Erythroblast (primary cell): ENCODE measurements at regions not wholly inside any gene's neighbourhood (a gene's known extent, or its start where the extent isn't known, plus 50 kb on each side); places are given as distances from the start of the nearest gene placed in this dataset.
"Not testable (repeated sequence)": the region's sequence is repeated elsewhere in the genome, so short reads cannot be mapped to it uniquely, and the experiment has no call there.

Experiments
- DNase-seq, 2 experiments: peaks; one replicate each; lab custom pipeline; 2025; lab: John Stamatoyannopoulos, UW
- GATA1 ChIP-seq: IDR thresholded peaks from 2 replicates; pipeline ENCODE4 v1.6.1; 2011; ENCODE audit warnings: low read depth, mild to moderate bottlenecking, control low read depth, low read length, moderate library complexity
- POLR2A ChIP-seq: IDR thresholded peaks from 2 replicates; pipeline ENCODE4 v1.6.1; 2011; ENCODE audit warnings: mild to moderate bottlenecking, low read length

DNA sequence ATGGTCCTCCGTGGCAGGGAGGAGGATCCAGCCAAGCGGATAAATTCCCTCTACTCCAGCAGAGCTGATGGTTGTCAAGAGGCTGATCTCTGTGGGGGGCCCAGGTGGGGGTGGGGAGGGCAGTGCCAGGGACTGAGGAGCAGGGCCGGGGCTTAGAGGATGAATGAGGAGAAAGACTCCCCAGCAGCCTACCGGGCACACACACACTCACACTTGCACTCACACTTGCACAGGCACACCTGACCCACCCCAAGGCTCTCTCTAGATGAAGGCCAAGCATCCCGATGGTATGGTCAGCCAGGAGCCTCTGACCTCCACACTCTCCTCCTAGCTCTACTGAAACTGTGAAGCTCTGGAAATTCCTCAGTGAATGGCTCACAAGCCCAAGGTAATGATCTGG lies 131.3 kb upstream of the PRR20G start:
- DNase-seq: no peak
- TF ChIP-seq POLR2A (no peak), GATA1 (no peak)

GRCh38 chr3:127418560-127419147 lies 130.8 kb upstream of the PRR20G start:
- TF ChIP-seq POLR2A (no peak), GATA1 (no peak)
- no peak for DNase-seq

DNA sequence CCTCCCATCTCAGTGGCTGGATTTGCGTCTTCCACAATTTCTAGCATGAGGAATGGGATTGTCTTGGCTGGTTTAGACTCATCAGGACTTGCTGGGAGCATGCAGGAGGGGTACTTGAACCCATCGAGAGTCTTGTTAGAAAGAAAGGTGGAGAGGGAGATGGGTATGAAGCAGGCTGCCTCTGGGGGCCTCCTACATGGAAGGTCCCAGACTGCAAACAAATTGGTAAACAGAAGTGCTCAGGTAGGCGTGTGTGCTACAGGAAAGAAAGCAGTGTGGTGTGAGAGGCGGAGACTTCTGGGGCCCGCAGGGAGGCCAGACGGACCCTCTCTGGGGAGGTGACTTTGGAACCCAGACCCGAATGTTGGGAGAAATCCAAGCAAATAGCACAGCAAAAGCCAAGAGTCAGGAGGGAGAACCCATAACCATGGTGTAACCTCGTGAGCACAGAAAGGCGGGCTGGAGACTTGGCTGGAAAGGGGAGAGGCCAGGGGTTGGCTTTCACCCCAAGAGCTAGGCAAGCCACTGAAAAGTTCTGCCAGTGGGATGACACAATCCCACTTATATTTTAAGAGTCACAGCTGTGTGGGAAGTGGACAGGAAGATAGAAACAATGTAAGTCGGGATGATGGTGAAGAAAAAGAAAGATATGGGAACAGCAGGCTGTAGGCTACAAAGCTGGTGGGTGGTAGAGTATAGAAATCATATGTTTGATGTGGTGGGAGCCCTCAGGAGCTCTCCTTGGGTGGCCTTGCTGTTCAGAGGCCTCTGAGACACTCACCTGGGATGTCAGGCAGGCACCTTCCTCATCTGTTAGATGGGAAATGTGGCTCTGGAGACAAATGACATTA lies 130.1 kb upstream of the PRR20G start:
- no peak for DNase-seq
- TF ChIP-seq GATA1: no peak
- no peak for TF ChIP-seq POLR2A

- DNase-seq: no peak
- TF ChIP-seq GATA1: no peak
- TF ChIP-seq POLR2A: no peak
Measured at GRCh38 chr3:127413871-127414270, 126.0 kb upstream of the PRR20G start.

GRCh38 chr3:127413318-127413673 lies 125.5 kb upstream of the PRR20G start:
- DNase-seq: no peak
- TF ChIP-seq GATA1: no peak
- no peak for TF ChIP-seq POLR2A

DNA sequence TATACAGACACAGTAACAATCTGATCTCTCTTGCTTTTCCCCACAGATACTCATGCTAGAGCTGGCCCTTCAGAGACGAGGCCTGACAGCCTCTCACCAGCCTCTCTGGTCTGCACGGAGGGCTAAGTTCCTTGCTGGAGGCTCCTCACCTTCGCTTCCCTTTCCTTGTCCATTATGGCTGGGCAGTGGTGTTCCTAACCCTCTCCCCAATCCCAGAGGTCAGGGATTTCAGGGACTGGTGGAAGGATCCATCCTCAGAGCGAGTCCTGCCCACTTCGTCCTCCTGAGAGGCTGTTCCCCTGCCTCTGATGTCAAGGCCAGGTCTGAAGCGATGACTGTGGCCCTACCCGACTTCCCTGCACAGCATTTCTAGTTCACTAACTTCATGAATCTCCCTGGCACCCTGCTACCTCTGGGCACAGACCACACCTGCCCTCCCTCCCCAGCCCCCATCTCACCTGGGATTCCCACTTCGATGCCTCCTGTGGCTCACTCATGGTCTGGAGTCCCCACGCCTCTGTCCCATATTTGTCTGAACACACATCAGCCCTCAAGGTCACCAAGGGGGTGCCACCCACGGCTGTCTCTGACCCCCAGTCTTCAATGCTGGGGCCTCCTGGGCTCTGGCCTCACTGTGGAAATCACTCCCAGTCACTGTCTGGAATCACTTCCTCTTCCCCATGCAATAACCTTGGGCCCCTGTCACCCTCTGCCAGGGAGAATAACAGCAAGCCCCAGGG lies 124.9 kb upstream of the PRR20G start:
- DNase-seq: no peak
- TF ChIP-seq GATA1: no peak
- no peak for TF ChIP-seq POLR2A

DNA sequence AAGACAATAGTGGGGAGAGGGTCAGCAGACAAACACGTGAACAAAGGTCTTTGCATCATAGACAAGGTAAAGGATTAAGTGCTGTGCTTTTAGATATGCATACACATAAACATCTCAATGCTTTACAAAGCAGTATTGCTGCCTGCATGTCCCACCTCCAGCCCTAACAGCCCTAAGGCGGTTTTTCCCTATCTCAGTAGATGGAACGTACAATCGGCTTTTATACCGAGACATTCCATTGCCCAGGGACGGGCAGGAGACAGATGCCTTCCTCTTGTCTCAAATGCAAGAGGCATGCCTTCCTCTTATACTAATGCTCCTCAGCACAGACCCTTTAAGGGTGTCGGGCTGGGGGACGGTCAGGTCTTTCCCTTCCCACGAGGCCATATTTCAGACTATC lies 124.0 kb upstream of the PRR20G start:
- not testable (repeated sequence) for DNase-seq

DNA sequence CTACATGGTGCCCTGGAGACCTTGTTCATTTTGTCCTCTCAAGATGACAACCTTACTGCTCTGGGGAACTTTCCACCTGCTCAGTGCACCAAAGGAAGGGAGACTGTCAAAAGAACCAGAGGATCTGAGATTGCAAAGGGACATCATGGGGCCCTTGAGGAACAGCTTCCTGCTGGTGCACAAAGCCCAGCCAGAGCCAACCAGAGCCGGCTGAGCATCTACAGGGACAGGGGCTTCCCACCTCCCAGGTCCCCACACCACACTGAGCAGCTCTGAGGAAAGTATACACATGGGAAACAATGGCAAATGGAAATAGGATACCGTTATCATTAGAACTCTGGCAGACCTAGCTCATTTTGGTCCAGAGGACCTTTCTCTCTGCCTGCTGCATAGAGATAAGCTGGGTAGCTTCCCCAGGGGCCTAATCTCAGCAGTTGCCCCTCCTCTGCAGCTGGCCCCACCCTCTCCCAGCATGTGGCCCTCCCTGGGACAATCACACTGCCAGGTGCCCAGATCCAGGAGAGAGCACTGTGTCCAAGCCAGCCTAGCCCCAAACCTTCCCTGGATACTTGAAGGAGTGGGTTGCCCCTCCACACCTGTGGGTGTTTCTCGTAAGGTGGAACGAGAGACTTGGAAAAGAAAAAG lies 123.4 kb upstream of the PRR20G start:
- peak; percentile 52 to 77 for DNase-seq
- TF ChIP-seq GATA1 (no peak), POLR2A (no peak)

DNA sequence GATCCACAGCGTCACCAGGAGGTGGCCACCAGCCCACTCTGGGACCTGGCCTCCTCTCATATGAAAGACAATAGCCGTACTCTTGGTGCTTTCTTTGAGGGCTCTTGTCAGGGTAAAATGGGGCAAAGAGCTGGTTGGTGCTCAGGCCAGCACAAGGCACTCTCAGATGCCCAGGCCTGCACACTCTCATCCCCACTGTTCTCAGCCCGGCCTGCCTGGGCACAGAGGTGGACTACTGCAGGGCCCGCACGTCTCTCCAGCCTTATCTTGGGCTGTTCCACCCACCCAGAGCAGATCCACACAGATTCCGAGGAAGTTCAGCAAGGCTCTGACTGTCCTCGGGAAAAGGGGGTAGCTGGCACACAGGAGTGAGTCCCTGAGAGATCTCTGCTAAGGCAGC lies 122.8 kb upstream of the PRR20G start:
- DNase-seq: no peak
- TF ChIP-seq GATA1: no peak
- no peak for TF ChIP-seq POLR2A

- no peak for DNase-seq
- no peak for TF ChIP-seq GATA1
- TF ChIP-seq POLR2A: no peak
Measured at GRCh38 chr3:127410137-127410488, 122.3 kb upstream of the PRR20G start.

DNA sequence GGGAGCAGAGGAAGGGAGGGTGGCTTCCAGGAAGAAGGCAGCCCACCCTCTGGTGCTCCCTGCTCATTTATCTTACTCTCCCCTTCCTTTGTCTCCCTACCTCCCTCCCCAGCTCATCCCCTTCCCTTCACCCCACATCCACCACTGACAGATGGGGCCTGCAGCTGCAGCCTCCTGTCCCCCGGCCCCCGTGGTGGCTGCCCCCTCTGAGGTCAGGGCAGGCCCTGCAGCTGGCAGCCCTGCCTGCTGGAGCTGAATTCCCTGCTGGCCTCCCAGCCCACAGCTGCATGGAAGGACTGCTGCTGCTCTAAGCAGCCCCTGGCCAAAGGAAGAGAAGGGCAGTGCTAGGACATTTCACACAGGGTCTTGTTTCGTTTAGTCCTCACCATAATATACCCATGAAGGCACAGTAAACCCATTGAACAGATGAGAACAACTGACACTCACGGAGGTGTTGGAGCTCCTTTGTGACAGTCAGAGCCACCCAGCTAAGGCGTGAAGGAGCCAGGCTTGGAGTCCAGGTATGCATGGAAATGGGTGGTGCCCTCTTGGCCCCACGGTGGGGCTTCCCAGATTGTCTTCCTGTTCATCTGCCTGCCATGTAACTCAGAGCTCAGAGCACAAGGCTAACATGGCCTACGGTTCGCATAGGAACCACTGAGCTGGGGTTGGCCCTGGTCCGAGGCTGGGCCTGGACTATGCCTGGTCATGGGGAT lies 121.7 kb upstream of the PRR20G start:
- TF ChIP-seq GATA1 (no peak), POLR2A (no peak)
- DNase-seq: no peak

- DNase-seq: no peak
- TF ChIP-seq POLR2A: no peak
- TF ChIP-seq GATA1: no peak
Measured at GRCh38 chr3:127408684-127409420, 121.0 kb upstream of the PRR20G start.
